Endothelial cell of umbilical vein (primary cell): ENCODE measurements at regions not wholly inside any gene's neighbourhood (a gene's known extent, or its start where the extent isn't known, plus 50 kb on each side); places are given as distances from the start of the nearest gene placed in this dataset.

Experiments used
- BruUV-seq: library from RNA; stranded (reverse); fragments of 400-500 nt; replicated peaks from 2 replicates; lab custom pipeline; 2021; lab: Mats Ljungman, UMichigan
- CTCF ChIA-PET: fragments of 300-600, 350-600 bp; sonication (Branson Sonifier 250); formaldehyde crosslinking; loops from one replicate; lab custom pipeline; 2021; ENCODE audit warnings: antibody characterized with exemption, inconsistent platforms; lab: Charles Lee
- POLR2A ChIA-PET: fragments of 300-600, 350-600 bp; sonication (Branson Sonifier 250); formaldehyde crosslinking; loops from one replicate; lab custom pipeline; 2021; ENCODE audit warnings: antibody characterized with exemption, inconsistent platforms; lab: Charles Lee
- DNase-seq: peaks from one replicate; pipeline ENCODE4 v3.0.0-alpha.2; 2011; ENCODE audit warnings: low read depth, low spot score
- FAIRE-seq: peaks from 2 replicates; lab custom pipeline; 2011; peaks lifted over from hg19 to GRCh38; lab: Jason Lieb, UNC
- H2AFZ ChIP-seq: 2 replicates; pipeline ENCODE4 v1.6.0; 2012; ENCODE audit warnings: low read depth, low read length, control low read depth, inconsistent platforms
- H3K27ac ChIP-seq: 2 replicates; pipeline ENCODE4 v1.5.1; 2011; ENCODE audit warnings: low read depth, mild to moderate bottlenecking, control low read depth, low read length, moderate library complexity; ENCODE audit not compliant: insufficient read depth
- H3K27me3 ChIP-seq, 2 experiments: 2 replicates each; pipeline versions ENCODE4 v1.6.0 to v1.6.1; 2011; ENCODE audit warnings: low read length in 2 of 2, mixed read lengths in 1 of 2; ENCODE audit not compliant: control insufficient read depth in 2 of 2, insufficient read depth in 2 of 2
- H3K36me3 ChIP-seq, 2 experiments: 2 replicates in 1 of 2; 3 replicates in 1 of 2; pipeline ENCODE4 v1.5.1; 2011; ENCODE audit warnings: low read length in 2 of 2, mild to moderate bottlenecking in 1 of 2, moderate library complexity in 1 of 2; ENCODE audit not compliant: control insufficient read depth in 2 of 2, insufficient read depth in 2 of 2; ENCODE audit errors: extremely low read depth in 1 of 2
- H3K4me1 ChIP-seq: 3 replicates; pipeline ENCODE4 v1.5.1; 2011; ENCODE audit warnings: mild to moderate bottlenecking, low read length; ENCODE audit not compliant: control insufficient read depth, insufficient read depth; ENCODE audit errors: extremely low read depth
- H3K4me2 ChIP-seq: 2 replicates; pipeline ENCODE4 v1.6.1; 2011; ENCODE audit warnings: low read length, control low read depth, mixed read lengths; ENCODE audit not compliant: insufficient read depth
- H3K4me3 ChIP-seq, 3 experiments: fragments of 200-600 bp in 1 of 3; sonication (generic), shearing (Covaris generic) in 1 of 3; replicated peaks in 1 of 3; 2 replicates each; pipeline ENCODE4 v1.5.1; 2011 to 2016; ENCODE audit warnings: control low read depth in 3 of 3, low read length in 3 of 3, mild to moderate bottlenecking in 2 of 3, inconsistent platforms in 1 of 3, low read depth in 1 of 3, moderate library complexity in 1 of 3; ENCODE audit not compliant: insufficient read depth in 1 of 3
- H3K79me2 ChIP-seq: 2 replicates; pipeline ENCODE4 v1.6.0; 2012; ENCODE audit warnings: low read length, inconsistent platforms; ENCODE audit not compliant: control insufficient read depth, insufficient read depth
- H3K9ac ChIP-seq: replicated peaks from 2 replicates; pipeline ENCODE3; 2011; ENCODE audit warnings: low read length, control low read depth; ENCODE audit not compliant: insufficient read depth; ENCODE audit errors: extremely low read depth
- H3K9me1 ChIP-seq: replicated peaks from 3 replicates; pipeline ENCODE4 v1.6.0; 2011; ENCODE audit warnings: mild to moderate bottlenecking, low read length; ENCODE audit not compliant: control insufficient read depth, insufficient read depth; ENCODE audit errors: extremely low read depth
- H3K9me3 ChIP-seq: replicated peaks from 2 replicates; pipeline ENCODE4 v1.5.1; 2012; ENCODE audit warnings: low read length, inconsistent platforms; ENCODE audit not compliant: control insufficient read depth, insufficient read depth
- H4K20me1 ChIP-seq: replicated peaks from 2 replicates; pipeline ENCODE3; 2011; ENCODE audit warnings: mild to moderate bottlenecking, low read length; ENCODE audit not compliant: control insufficient read depth, insufficient read depth; ENCODE audit errors: extremely low read depth
- CTCF ChIP-seq, 2 donors: IDR thresholded peaks; 1 replicate in 1 of 2; 2 replicates in 1 of 2; pipeline ENCODE4 v1.5.1; 2011; ENCODE audit warnings: low read length in 2 of 2, mild to moderate bottlenecking in 2 of 2, moderate library complexity in 2 of 2, control low read depth in 1 of 2, inconsistent platforms in 1 of 2, low read depth in 1 of 2; ENCODE audit not compliant: insufficient read depth in 1 of 2; ENCODE audit errors: extremely low read depth in 1 of 2
- EZH2 ChIP-seq: IDR thresholded peaks from 2 replicates; pipeline ENCODE4 v1.6.1; 2012; ENCODE audit warnings: borderline replicate concordance, low read depth, mild to moderate bottlenecking, moderate library complexity, low read length, inconsistent platforms; ENCODE audit not compliant: severe bottlenecking
- FOS ChIP-seq: IDR thresholded peaks from 2 replicates; pipeline ENCODE4 v1.6.1; 2011; ENCODE audit warnings: mild to moderate bottlenecking, low read length, moderate library complexity, borderline replicate concordance; ENCODE audit not compliant: insufficient read depth
- GATA2 ChIP-seq: IDR thresholded peaks from 2 replicates; pipeline ENCODE4 v1.7.0; 2011; ENCODE audit warnings: low read depth, mild to moderate bottlenecking, moderate library complexity, mixed read lengths, low read length; ENCODE audit not compliant: insufficient read length, insufficient read depth
- JUN ChIP-seq: IDR thresholded peaks from 2 replicates; pipeline ENCODE4 v1.6.1; 2011; ENCODE audit warnings: borderline replicate concordance, low read depth; ENCODE audit not compliant: insufficient read length, insufficient read depth
- MAX ChIP-seq: IDR thresholded peaks from 2 replicates; pipeline ENCODE4 v1.6.1; 2011; ENCODE audit not compliant: insufficient read depth, insufficient read length
- MYC ChIP-seq: IDR thresholded peaks from one replicate; pipeline ENCODE4 v1.6.1; 2011; ENCODE audit warnings: mild to moderate bottlenecking, low read depth, low read length
- POLR2A ChIP-seq: IDR thresholded peaks from 2 replicates; pipeline ENCODE4 v1.6.1; 2012; ENCODE audit warnings: low read depth, mild to moderate bottlenecking, control low read depth, low read length
- POLR2AphosphoS5 ChIP-seq: IDR thresholded peaks from 2 replicates; pipeline ENCODE4 v1.6.1; 2012; ENCODE audit warnings: low read depth, mild to moderate bottlenecking, control low read depth, low read length, moderate library complexity; ENCODE audit not compliant: insufficient read depth
- dilution Hi-C: fragments of 300-500 bp; cut with MboI; formaldehyde crosslinking; loops from one replicate; pipeline ENCODE4 v1.15.0; 2019; ENCODE audit warnings: low sequenced_read_pairs; ENCODE audit not compliant: extremely low pct_ligation_motif_present
- intact Hi-C: fragments of 100-400 bp; cut with micrococcal nuclease; formaldehyde crosslinking; loops from one replicate; pipeline ENCODE4 v1.10.0; 2022

- H3K27me3 ChIP-seq: no peaks in the 10 kb centered on the region
- CTCF ChIA-PET: no interaction called here
- no peak overlapping the region for H3K27ac ChIP-seq
- DNase-seq: no peak
- no peak for FAIRE-seq
- H3K4me1 ChIP-seq: no peaks in the 10 kb centered on the region
- H3K4me2 ChIP-seq: no peak overlapping the region
- dilution Hi-C loops: no loop called here
- no peaks in the 10 kb centered on the region for H4K20me1 ChIP-seq
- H3K79me2 ChIP-seq: no peaks in the 10 kb centered on the region
- H3K4me3 ChIP-seq: no peak overlapping the region
- intact Hi-C loops: no loop called here
- no peak overlapping the region for H3K9ac ChIP-seq
- H3K9me3 ChIP-seq: no peaks in the 10 kb centered on the region
- H3K36me3 ChIP-seq: no peaks in the 10 kb centered on the region
- POLR2A ChIA-PET: no interaction called here
- no peak overlapping the region for H2AFZ ChIP-seq
- TF ChIP-seq MAX: no peak
- TF ChIP-seq POLR2A: no peak
- no peak for TF ChIP-seq EZH2
- no peak for TF ChIP-seq GATA2
- no peak for TF ChIP-seq MYC
- no peak for TF ChIP-seq CTCF (IDR thresholded peaks at IDR 0.05; ENCODE audit: extremely low read depth in 1 of 2, insufficient read depth in 1 of 2, low read depth in 1 of 2, low read length in 2 of 2)
- TF ChIP-seq POLR2AphosphoS5: no peak
- no peak for TF ChIP-seq JUN
- no peak for TF ChIP-seq FOS
- no TSS peak for BruUV-seq
- no peaks in the 10 kb centered on the region for H3K9me1 ChIP-seq
Observed at GRCh38 chr9:25513509-25514033, 164.7 kb downstream of the TUSC1 start.
